ENCODE measurements at regions not wholly inside any gene's neighbourhood (a gene's known extent, or its start where the extent isn't known, plus 50 kb on each side); places are given as distances from the start of the nearest gene placed in this dataset.
"Not testable (repeated sequence)": the region's sequence is repeated elsewhere in the genome, so short reads cannot be mapped to it uniquely, and the experiment has no call there.

DNA sequence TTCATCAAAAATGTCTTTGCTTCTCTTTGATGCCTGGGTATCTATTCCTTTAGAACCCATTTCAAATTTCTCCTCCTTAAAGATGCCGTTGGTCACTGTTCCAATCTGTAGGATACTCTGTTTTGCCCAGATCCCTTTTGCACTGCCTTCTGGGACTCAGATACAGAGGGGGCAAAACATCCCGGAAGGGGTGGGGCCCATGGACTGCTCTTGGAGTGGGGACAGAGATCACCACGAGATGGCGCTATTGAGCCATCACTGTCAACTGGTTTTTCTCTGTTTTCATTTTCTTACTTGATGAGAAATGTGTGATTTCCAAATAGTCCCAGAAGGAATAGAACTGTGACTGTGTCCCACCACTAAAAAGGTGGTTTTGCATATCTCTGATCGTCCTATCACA, 151.8 kb downstream of the NPIPA7 start:
- not testable (repeated sequence) for TF ChIP-seq EZH2 (IDR thresholded peaks at IDR 0.05; ENCODE audit: borderline replicate concordance, low read depth, low read length, severe bottlenecking)
- TF ChIP-seq, protein P1, sequence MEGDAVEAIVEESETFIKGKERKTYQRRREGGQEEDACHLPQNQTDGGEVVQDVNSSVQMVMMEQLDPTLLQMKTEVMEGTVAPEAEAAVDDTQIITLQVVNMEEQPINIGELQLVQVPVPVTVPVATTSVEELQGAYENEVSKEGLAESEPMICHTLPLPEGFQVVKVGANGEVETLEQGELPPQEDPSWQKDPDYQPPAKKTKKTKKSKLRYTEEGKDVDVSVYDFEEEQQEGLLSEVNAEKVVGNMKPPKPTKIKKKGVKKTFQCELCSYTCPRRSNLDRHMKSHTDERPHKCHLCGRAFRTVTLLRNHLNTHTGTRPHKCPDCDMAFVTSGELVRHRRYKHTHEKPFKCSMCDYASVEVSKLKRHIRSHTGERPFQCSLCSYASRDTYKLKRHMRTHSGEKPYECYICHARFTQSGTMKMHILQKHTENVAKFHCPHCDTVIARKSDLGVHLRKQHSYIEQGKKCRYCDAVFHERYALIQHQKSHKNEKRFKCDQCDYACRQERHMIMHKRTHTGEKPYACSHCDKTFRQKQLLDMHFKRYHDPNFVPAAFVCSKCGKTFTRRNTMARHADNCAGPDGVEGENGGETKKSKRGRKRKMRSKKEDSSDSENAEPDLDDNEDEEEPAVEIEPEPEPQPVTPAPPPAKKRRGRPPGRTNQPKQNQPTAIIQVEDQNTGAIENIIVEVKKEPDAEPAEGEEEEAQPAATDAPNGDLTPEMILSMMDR (IDR thresholded peaks at IDR 0.05; ENCODE audit: borderline replicate concordance, extremely low read depth, low read length, poor library complexity, severe bottlenecking) = not testable (repeated sequence)

All from DND-41 (cell line).